PC-9 (cell line): ENCODE measurements at regions not wholly inside any gene's neighbourhood (a gene's known extent, or its start where the extent isn't known, plus 50 kb on each side); places are given as distances from the start of the nearest gene placed in this dataset.

Experiments used
- EZH2 ChIP-seq: fragments of 200-600 bp; sonication (generic); IDR thresholded peaks from 2 replicates; pipeline ENCODE4 v1.8.0; 2017; ENCODE audit warnings: antibody characterized with exemption, low read depth
- TF ChIP-seq, protein P1 (sequence below): fragments of 200-600 bp; sonication (generic); conservative IDR thresholded peaks from 2 replicates; pipeline ENCODE4 v1.6.1; 2017; ENCODE audit warnings: mixed run types, antibody characterized with exemption, mild to moderate bottlenecking, moderate library complexity

DNA sequence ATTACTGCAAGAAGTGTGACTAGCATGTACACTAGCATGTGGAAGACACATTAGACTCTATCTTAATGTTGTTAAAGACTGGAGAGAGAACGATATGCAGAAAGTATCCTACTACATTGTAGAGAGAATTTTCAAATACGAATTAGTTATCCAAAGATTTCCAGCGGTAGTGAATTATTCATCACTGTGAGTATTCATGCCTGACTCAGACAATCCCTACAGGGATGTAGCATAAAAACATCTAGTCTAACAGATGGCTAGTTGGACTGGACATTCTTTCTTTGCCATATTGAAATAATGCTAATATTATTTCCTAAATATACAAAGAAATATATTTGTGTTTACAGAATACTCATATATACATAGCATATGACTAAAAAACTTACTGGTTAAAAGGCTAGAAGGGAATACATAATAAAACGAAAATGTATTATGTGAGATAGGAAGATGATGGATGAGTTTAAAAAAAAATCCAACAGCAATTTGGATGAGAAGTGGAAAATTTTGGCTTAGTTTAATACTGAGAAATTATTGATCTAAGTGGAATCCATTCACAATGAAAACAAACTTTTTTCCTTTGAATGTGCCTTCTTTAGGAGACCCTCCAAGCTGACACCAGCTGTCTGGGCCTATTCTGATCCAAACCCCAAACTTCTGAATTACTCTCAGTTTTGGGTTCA lies 580.7 kb downstream of the RFPL4B start:
- TF ChIP-seq, protein P1, sequence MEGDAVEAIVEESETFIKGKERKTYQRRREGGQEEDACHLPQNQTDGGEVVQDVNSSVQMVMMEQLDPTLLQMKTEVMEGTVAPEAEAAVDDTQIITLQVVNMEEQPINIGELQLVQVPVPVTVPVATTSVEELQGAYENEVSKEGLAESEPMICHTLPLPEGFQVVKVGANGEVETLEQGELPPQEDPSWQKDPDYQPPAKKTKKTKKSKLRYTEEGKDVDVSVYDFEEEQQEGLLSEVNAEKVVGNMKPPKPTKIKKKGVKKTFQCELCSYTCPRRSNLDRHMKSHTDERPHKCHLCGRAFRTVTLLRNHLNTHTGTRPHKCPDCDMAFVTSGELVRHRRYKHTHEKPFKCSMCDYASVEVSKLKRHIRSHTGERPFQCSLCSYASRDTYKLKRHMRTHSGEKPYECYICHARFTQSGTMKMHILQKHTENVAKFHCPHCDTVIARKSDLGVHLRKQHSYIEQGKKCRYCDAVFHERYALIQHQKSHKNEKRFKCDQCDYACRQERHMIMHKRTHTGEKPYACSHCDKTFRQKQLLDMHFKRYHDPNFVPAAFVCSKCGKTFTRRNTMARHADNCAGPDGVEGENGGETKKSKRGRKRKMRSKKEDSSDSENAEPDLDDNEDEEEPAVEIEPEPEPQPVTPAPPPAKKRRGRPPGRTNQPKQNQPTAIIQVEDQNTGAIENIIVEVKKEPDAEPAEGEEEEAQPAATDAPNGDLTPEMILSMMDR, result no peak
- TF ChIP-seq EZH2, result no peak
